CD14-positive monocyte (primary cell): ENCODE measurements at regions not wholly inside any gene's neighbourhood (a gene's known extent, or its start where the extent isn't known, plus 50 kb on each side); places are given as distances from the start of the nearest gene placed in this dataset.

Source experiments
- DNase-seq, 3 donors: peaks; one replicate each; pipeline ENCODE4 v3.0.0-alpha.2; 2011 to 2022
- H2AFZ ChIP-seq: 2 replicates; pipeline ENCODE4 v1.6.0; 2012; ENCODE audit warnings: mild to moderate bottlenecking, low read depth, low read length, inconsistent platforms; ENCODE audit not compliant: insufficient read depth, poor library complexity, severe bottlenecking
- H3K27ac ChIP-seq, 2 donors: 1 replicate in 1 of 2; 2 replicates in 1 of 2; pipeline ENCODE4 v1.5.1; 2012 to 2013; ENCODE audit warnings: low read length in 2 of 2, control low read depth in 1 of 2, inconsistent platforms in 1 of 2, low read depth in 1 of 2, mild to moderate bottlenecking in 1 of 2
- H3K27me3 ChIP-seq, 2 donors: one replicate each; pipeline versions ENCODE4 v1.6.0 to v1.6.1; 2011 to 2013; ENCODE audit warnings: low read length in 2 of 2; ENCODE audit not compliant: control insufficient read depth in 2 of 2, insufficient read depth in 2 of 2
- H3K36me3 ChIP-seq, 2 donors: replicated peaks in 1 of 2; 1 replicate in 1 of 2; 2 replicates in 1 of 2; pipeline versions ENCODE4 v1.5.1 to v1.6.1; 2012 to 2013; ENCODE audit warnings: low read length in 2 of 2, control low read depth in 1 of 2, inconsistent platforms in 1 of 2, mild to moderate bottlenecking in 1 of 2; ENCODE audit not compliant: insufficient read depth in 2 of 2, control insufficient read depth in 1 of 2
- H3K4me1 ChIP-seq, 2 donors: 1 replicate in 1 of 2; 2 replicates in 1 of 2; pipeline versions ENCODE4 v1.5.1 to v1.6.1; 2012 to 2013; ENCODE audit warnings: low read length in 2 of 2, control low read depth in 1 of 2, inconsistent platforms in 1 of 2, mild to moderate bottlenecking in 1 of 2, moderate library complexity in 1 of 2; ENCODE audit not compliant: insufficient read depth in 2 of 2, control insufficient read depth in 1 of 2
- H3K4me2 ChIP-seq: replicated peaks from 2 replicates; pipeline ENCODE3; 2012; ENCODE audit warnings: low read length, moderate library complexity, mild to moderate bottlenecking; ENCODE audit not compliant: poor library complexity, severe bottlenecking; ENCODE audit errors: extremely low read depth
- H3K4me3 ChIP-seq, 3 experiments: fragments of 200-600 bp in 1 of 3; sonication (generic) in 1 of 3; replicated peaks in 1 of 3; 1 replicate in 2 of 3; 2 replicates in 1 of 3; pipeline ENCODE4 v1.5.1; 2011 to 2013; ENCODE audit warnings: low read length in 3 of 3, mild to moderate bottlenecking in 3 of 3, control low read depth in 2 of 3, low read depth in 2 of 3, inconsistent platforms in 1 of 3, moderate library complexity in 1 of 3
- H3K79me2 ChIP-seq: 2 replicates; pipeline ENCODE4 v1.6.0; 2012; ENCODE audit warnings: mild to moderate bottlenecking, control low read depth, inconsistent platforms, low read length, moderate library complexity; ENCODE audit not compliant: insufficient read depth
- H3K9ac ChIP-seq: 2 replicates; pipeline ENCODE4 v1.6.0; 2017; ENCODE audit warnings: low read length, mild to moderate bottlenecking; ENCODE audit not compliant: insufficient read depth, poor library complexity, severe bottlenecking
- H3K9me3 ChIP-seq, 2 donors: replicated peaks in 1 of 2; 1 replicate in 1 of 2; 2 replicates in 1 of 2; pipeline versions ENCODE4 v1.5.1 to v1.6.1; 2012 to 2013; ENCODE audit warnings: low read length in 2 of 2, control low read depth in 1 of 2; ENCODE audit not compliant: control insufficient read depth in 1 of 2, insufficient read depth in 1 of 2
- H4K20me1 ChIP-seq: 2 replicates; pipeline ENCODE4 v1.6.0; 2012; ENCODE audit warnings: mild to moderate bottlenecking, low read length, control low read depth, moderate library complexity; ENCODE audit not compliant: insufficient read depth
- H3K27ac Mint-ChIP-seq, 7 donors: one replicate each; pipeline ENCODE4 v1.8.0; 2020; ENCODE audit warnings: mild to moderate bottlenecking in 7 of 7, mixed read lengths in 7 of 7, moderate library complexity in 6 of 7, inconsistent platforms in 2 of 7
- H3K27me3 Mint-ChIP-seq, 3 donors: one replicate each; pipeline ENCODE4 v1.8.0; 2021 to 2022; ENCODE audit warnings: low read depth in 3 of 3, mild to moderate bottlenecking in 3 of 3, mixed read lengths in 3 of 3, moderate library complexity in 3 of 3, inconsistent platforms in 1 of 3
- H3K36me3 Mint-ChIP-seq, 2 donors: one replicate each; pipeline ENCODE4 v1.8.0; 2020; ENCODE audit warnings: mixed read lengths in 2 of 2, inconsistent platforms in 1 of 2, mild to moderate bottlenecking in 1 of 2
- H3K4me1 Mint-ChIP-seq: one replicate; pipeline ENCODE4 v1.8.0; 2020; ENCODE audit warnings: mild to moderate bottlenecking, mixed read lengths
- H3K4me3 Mint-ChIP-seq, 2 donors: one replicate each; pipeline ENCODE4 v1.8.0; 2020; ENCODE audit warnings: mild to moderate bottlenecking in 2 of 2, mixed read lengths in 2 of 2, moderate library complexity in 1 of 2
- H3K9me3 Mint-ChIP-seq, 7 donors: one replicate each; pipeline ENCODE4 v1.8.0; 2020 to 2022; ENCODE audit warnings: mixed read lengths in 7 of 7, mild to moderate bottlenecking in 6 of 7, moderate library complexity in 6 of 7, inconsistent platforms in 2 of 7
- CTCF ChIP-seq: fragments of 200-600 bp; IDR thresholded peaks from one replicate; pipeline ENCODE4 v1.8.0; 2022; ENCODE audit warnings: antibody characterized with exemption, mild to moderate bottlenecking
- WGBS: methylation state at CpG from one replicate; pipeline ENCODE4 v1.1.5; 2013; ENCODE audit warnings: missing lambda C conversion rate; ENCODE audit not compliant: insufficient coverage; 5-methylcytosine and 5-hydroxymethylcytosine counted together
- intact Hi-C, 2 donors: fragments of 100-400 bp; cut with micrococcal nuclease; formaldehyde crosslinking; loops; one replicate each; pipeline versions ENCODE4 v1.15.0 to v1.15.1; 2023

GRCh38 chr4:126291886-126292285 lies 977.1 kb downstream of the FAT4 start:
- Histone ChIP-seq H3K9me3 (no peaks in the 10 kb centered on the region), H3K9ac (no peak overlapping the region), H3K27me3 (no peaks in the 10 kb centered on the region), H4K20me1 (no peaks in the 10 kb centered on the region), H3K4me1 (no peaks in the 10 kb centered on the region), H3K4me3 (no peak overlapping the region), H3K36me3 (no peaks in the 10 kb centered on the region), H3K27ac (no peak overlapping the region), H3K4me2 (no peak overlapping the region), H3K79me2 (no peaks in the 10 kb centered on the region), H2AFZ (no peak overlapping the region)
- Mint-ChIP-seq H3K27ac (no peak overlapping the region), H3K36me3 (no peaks in the 10 kb centered on the region), H3K4me3 (no peak overlapping the region), H3K4me1 (no peaks in the 10 kb centered on the region), H3K27me3 (no peaks in the 10 kb centered on the region), H3K9me3 (peaks cover 0 to 2% (median 0%) of the 10 kb centered on the region in 7 donors)
- WGBS: no CpG with 5 or more reads among the region's 1 CpG
- intact Hi-C loops: no loop called here
- TF ChIP-seq CTCF: no peak
- no peak for DNase-seq

GRCh38 chr4:126298271-126298670 lies 983.5 kb downstream of the FAT4 start:
- Histone ChIP-seq H2AFZ (no peak overlapping the region), H3K9ac (no peak overlapping the region), H3K36me3 (no peaks in the 10 kb centered on the region), H3K27me3 (no peaks in the 10 kb centered on the region), H3K27ac (no peak overlapping the region), H3K4me2 (no peak overlapping the region), H3K9me3 (peaks cover 7 to 12% of the 10 kb centered on the region in 2 donors), H3K4me1 (no peaks in the 10 kb centered on the region), H3K79me2 (no peaks in the 10 kb centered on the region), H4K20me1 (no peaks in the 10 kb centered on the region), H3K4me3 (no peak overlapping the region)
- intact Hi-C loops: no loop called here
- H3K9me3 Mint-ChIP-seq: peaks cover 0 to 6% (median 2%) of the 10 kb centered on the region in 7 donors
- TF ChIP-seq CTCF: no peak
- no peaks in the 10 kb centered on the region for H3K36me3 Mint-ChIP-seq
- no peak for DNase-seq
- H3K4me3 Mint-ChIP-seq: no peak overlapping the region
- no peak overlapping the region for H3K27ac Mint-ChIP-seq
- H3K27me3 Mint-ChIP-seq: no peaks in the 10 kb centered on the region
- WGBS: no CpG with 5 or more reads among the region's 1 CpG
- H3K4me1 Mint-ChIP-seq: no peaks in the 10 kb centered on the region
